ENCODE measurements at regions not wholly inside any gene's neighbourhood (a gene's known extent, or its start where the extent isn't known, plus 50 kb on each side); places are given as distances from the start of the nearest gene placed in this dataset.

GRCh38 chr14:86402545-86402944 is 872.6 kb downstream of the FLRT2 start:
- Histone ChIP-seq H2AK5ac (ENCODE audit: low read depth, low read length) (no peak overlapping the region), H4K5ac (ENCODE audit: low read depth, low read length) (no peak overlapping the region), H2BK5ac (ENCODE audit: low read depth, low read length, poor library complexity, severe bottlenecking) (no peak overlapping the region), H3K4me3 (ENCODE audit: insufficient read depth, low read depth, low read length) (no peak overlapping the region), H3K4ac (ENCODE audit: low read depth, low read length) (no peak overlapping the region), H3K18ac (ENCODE audit: low read depth, low read length) (no peak overlapping the region), H3K9ac (ENCODE audit: low read depth, low read length) (no peak overlapping the region), H2AFZ (replicated peaks; ENCODE audit: low read length, poor library complexity) (no peak overlapping the region), H3K36me3 (ENCODE audit: control insufficient read depth, insufficient read depth, low read length) (no peaks in the 10 kb centered on the region), H2BK20ac (ENCODE audit: low read depth, low read length) (peak overlapping the region; percentile 57; the same call in 1 of the 2 replicates), H3K27ac (ENCODE audit: insufficient read depth, low read length) (no peak overlapping the region), H3K9me3 (ENCODE audit: control insufficient read depth, insufficient read depth, low read length) (no peaks in the 10 kb centered on the region), H3K56ac (ENCODE audit: extremely low read depth, insufficient read depth, low read length) (no peak overlapping the region), H3K79me1 (ENCODE audit: low read depth in 1 of 2, low read length in 2 of 2) (no peaks in the 10 kb centered on the region), H3K4me1 (ENCODE audit: control insufficient read depth, insufficient read depth, low read length) (peaks cover 3% of the 10 kb centered on the region), H3K4me2 (ENCODE audit: low read depth, low read length) (no peak overlapping the region), H2AK9ac (replicated peaks; ENCODE audit: low read depth, low read length, poor library complexity) (no peak overlapping the region), H3K23ac (ENCODE audit: low read depth, low read length) (no peak overlapping the region), H4K91ac (ENCODE audit: insufficient read depth, low read depth, low read length) (no peak overlapping the region), H3K27me3 (ENCODE audit: control insufficient read depth, insufficient read depth, low read length) (no peaks in the 10 kb centered on the region), H3K14ac (replicated peaks; ENCODE audit: low read depth, low read length) (no peak overlapping the region), H4K8ac (ENCODE audit: low read depth in 2 of 2, low read length in 2 of 2) (no peak overlapping the region), H3K9me1 (ENCODE audit: insufficient read depth, low read length) (no peaks in the 10 kb centered on the region), H2BK15ac (ENCODE audit: low read depth, low read length) (no peak overlapping the region; the same call in 2 of the 3 replicates), H4K20me1 (ENCODE audit: insufficient read depth, low read length) (no peaks in the 10 kb centered on the region), H2BK120ac (ENCODE audit: low read depth, low read length) (no peak overlapping the region)
- DNase-seq (no peak), ATAC-seq (ENCODE audit: low read depth) (no peak)
- ChIA-PET POLR2A (ENCODE audit: unreplicated experiment) (no interaction called here), CTCF (no interaction called here)
- no TSS peak for BruUV-seq (replicated peaks)
- dilution Hi-C loops (cut with HindIII; ENCODE audit: low sequenced_read_pairs, unreplicated experiment): no loop called here
- TF ChIP-seq MAFK (IDR thresholded peaks at IDR 0.05; ENCODE audit: low read depth, low read length) (peak; percentile 66), CEBPB (IDR thresholded peaks at IDR 0.05; ENCODE audit: low read depth, low read length) (no peak)
- WGBS, 2 experiments (ENCODE audit: extremely low coverage in 2 of 2, insufficient read length in 1 of 2): no CpG with 5 or more reads among the region's 1 CpG
- in situ Hi-C loops (cut with MboI; ENCODE audit: low sequenced_read_pairs): no loop called here
- intact Hi-C loops (cut with micrococcal nuclease): no loop called here

All from IMR-90 (cell line).